PC-9 (cell line): ENCODE measurements at regions not wholly inside any gene's neighbourhood (a gene's known extent, or its start where the extent isn't known, plus 50 kb on each side); places are given as distances from the start of the nearest gene placed in this dataset.

Source experiments
- BruUV-seq: library from RNA; stranded (reverse); fragments of 400-500 nt; replicated peaks from 2 replicates; lab custom pipeline; 2021; lab: Mats Ljungman, UMichigan
- CTCF ChIA-PET: fragments of 300-600 bp; sonication (Branson Sonifier 250); formaldehyde crosslinking; loops from one replicate; lab custom pipeline; 2022; ENCODE audit warnings: antibody characterized with exemption; lab: Charles Lee
- POLR2A ChIA-PET: fragments of 300-600 bp; sonication (Branson Sonifier 250); formaldehyde crosslinking; loops from one replicate; lab custom pipeline; 2022; ENCODE audit warnings: antibody characterized with exemption; ENCODE audit not compliant: unreplicated experiment; lab: Charles Lee
- DNase-seq, 2 experiments: peaks; one replicate each; pipeline versions ENCODE4 v3.0.0 to v3.0.0-alpha.2; 2015 to 2022; ENCODE audit warnings: mixed read lengths in 1 of 2
- H2AFZ ChIP-seq: fragments of 200-600 bp; sonication (generic); 2 replicates; pipeline ENCODE4 v1.8.1; 2017; ENCODE audit warnings: antibody characterized with exemption
- H3F3A ChIP-seq: fragments of 200-600 bp; sonication (generic); 2 replicates; pipeline ENCODE4 v1.8.1; 2017; ENCODE audit warnings: antibody characterized with exemption, mild to moderate bottlenecking, low read depth; ENCODE audit not compliant: insufficient read depth
- H3K27ac ChIP-seq: fragments of 200-600 bp; sonication (generic); 2 replicates; pipeline ENCODE4 v1.6.1; 2016; ENCODE audit warnings: mixed run types
- H3K27me3 ChIP-seq: fragments of 200-600 bp; sonication (generic); 2 replicates; pipeline ENCODE4 v1.6.1; 2016; ENCODE audit warnings: low read depth, mixed run types; ENCODE audit not compliant: insufficient read depth
- H3K36me3 ChIP-seq: fragments of 200-600 bp; sonication (generic); 2 replicates; pipeline ENCODE4 v1.6.1; 2016; ENCODE audit warnings: low read depth, mixed run types
- H3K4me1 ChIP-seq: fragments of 200-600 bp; sonication (generic); replicated peaks from 2 replicates; pipeline ENCODE4 v1.6.1; 2016; ENCODE audit warnings: mixed run types; ENCODE audit not compliant: insufficient read depth
- H3K4me2 ChIP-seq: fragments of 200-600 bp; sonication (generic); 2 replicates; pipeline ENCODE4 v1.6.1; 2017; ENCODE audit warnings: mixed run types
- H3K4me3 ChIP-seq: fragments of 200-600 bp; sonication (generic); 2 replicates; pipeline ENCODE4 v1.6.1; 2016; ENCODE audit warnings: mixed run types
- H3K79me2 ChIP-seq: fragments of 200-600 bp; sonication (generic); 2 replicates; pipeline ENCODE4 v1.6.1; 2017; ENCODE audit warnings: low read depth, mixed run types
- H3K9me2 ChIP-seq: fragments of 200-600 bp; sonication (generic); 2 replicates; pipeline ENCODE4 v1.8.1; 2017; ENCODE audit warnings: mild to moderate bottlenecking; ENCODE audit not compliant: insufficient read depth
- H3K9me3 ChIP-seq: fragments of 200-600 bp; sonication (generic); 2 replicates; pipeline ENCODE4 v1.8.1; 2016; ENCODE audit warnings: low read depth; ENCODE audit not compliant: insufficient read depth
- H4K20me1 ChIP-seq: fragments of 200-600 bp; sonication (generic); 2 replicates; pipeline ENCODE4 v1.8.1; 2017; ENCODE audit not compliant: insufficient read depth
- EZH2 ChIP-seq: fragments of 200-600 bp; sonication (generic); IDR thresholded peaks from 2 replicates; pipeline ENCODE4 v1.8.0; 2017; ENCODE audit warnings: antibody characterized with exemption, low read depth
- intact Hi-C: fragments of 100-400 bp; cut with micrococcal nuclease; formaldehyde crosslinking; loops from one replicate; pipeline ENCODE4 v1.10.0; 2022; ENCODE audit not compliant: unreplicated experiment
- TF ChIP-seq, protein P1 (sequence below): fragments of 200-600 bp; sonication (generic); conservative IDR thresholded peaks from 2 replicates; pipeline ENCODE4 v1.6.1; 2017; ENCODE audit warnings: mixed run types, antibody characterized with exemption, mild to moderate bottlenecking, moderate library complexity

DNA sequence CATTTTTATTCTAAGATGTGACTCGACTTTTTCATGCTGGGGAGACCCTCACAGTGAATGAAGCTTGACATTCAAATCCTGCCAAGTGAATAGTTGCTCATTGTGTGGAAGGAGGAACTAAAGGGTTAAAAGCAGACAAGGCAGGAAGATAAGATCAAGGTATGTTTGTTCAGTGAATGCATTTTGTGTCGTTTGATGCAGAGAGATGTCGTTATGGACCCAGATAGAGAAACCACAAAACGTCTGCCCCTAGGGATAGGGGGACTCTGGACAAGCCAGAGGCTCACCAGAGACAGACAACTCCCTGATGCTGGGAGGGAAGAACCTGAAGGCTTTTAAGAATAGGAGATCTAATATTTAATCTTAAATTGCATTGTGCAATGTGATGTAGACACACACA, 72.5 kb upstream of the MYL2 start:
- no peaks in the 10 kb centered on the region for H3K9me2 ChIP-seq
- intact Hi-C loops, result no loop called here
- peaks cover 65% of the 10 kb centered on the region for H3K27me3 ChIP-seq
- ChIA-PET POLR2A (no interaction called here), CTCF (no interaction called here)
- DNase-seq, result no peak
- H2AFZ ChIP-seq, result no peak overlapping the region
- H3F3A ChIP-seq, result no peaks in the 10 kb centered on the region
- no peaks in the 10 kb centered on the region for H3K4me1 ChIP-seq
- H3K36me3 ChIP-seq, result no peaks in the 10 kb centered on the region
- no peaks in the 10 kb centered on the region for H3K9me3 ChIP-seq
- H3K79me2 ChIP-seq, result no peaks in the 10 kb centered on the region
- no peak for TF ChIP-seq EZH2
- TF ChIP-seq, protein P1, sequence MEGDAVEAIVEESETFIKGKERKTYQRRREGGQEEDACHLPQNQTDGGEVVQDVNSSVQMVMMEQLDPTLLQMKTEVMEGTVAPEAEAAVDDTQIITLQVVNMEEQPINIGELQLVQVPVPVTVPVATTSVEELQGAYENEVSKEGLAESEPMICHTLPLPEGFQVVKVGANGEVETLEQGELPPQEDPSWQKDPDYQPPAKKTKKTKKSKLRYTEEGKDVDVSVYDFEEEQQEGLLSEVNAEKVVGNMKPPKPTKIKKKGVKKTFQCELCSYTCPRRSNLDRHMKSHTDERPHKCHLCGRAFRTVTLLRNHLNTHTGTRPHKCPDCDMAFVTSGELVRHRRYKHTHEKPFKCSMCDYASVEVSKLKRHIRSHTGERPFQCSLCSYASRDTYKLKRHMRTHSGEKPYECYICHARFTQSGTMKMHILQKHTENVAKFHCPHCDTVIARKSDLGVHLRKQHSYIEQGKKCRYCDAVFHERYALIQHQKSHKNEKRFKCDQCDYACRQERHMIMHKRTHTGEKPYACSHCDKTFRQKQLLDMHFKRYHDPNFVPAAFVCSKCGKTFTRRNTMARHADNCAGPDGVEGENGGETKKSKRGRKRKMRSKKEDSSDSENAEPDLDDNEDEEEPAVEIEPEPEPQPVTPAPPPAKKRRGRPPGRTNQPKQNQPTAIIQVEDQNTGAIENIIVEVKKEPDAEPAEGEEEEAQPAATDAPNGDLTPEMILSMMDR, result no peak
- BruUV-seq, result no TSS peak
- no peak overlapping the region for H3K4me3 ChIP-seq
- no peak overlapping the region for H3K4me2 ChIP-seq
- no peaks in the 10 kb centered on the region for H4K20me1 ChIP-seq
- H3K27ac ChIP-seq, result no peak overlapping the region

GRCh38 chr12:110983811-110984210, 63.4 kb upstream of the MYL2 start:
- no peaks in the 10 kb centered on the region for H3K9me3 ChIP-seq
- BruUV-seq, result no TSS peak
- H3K4me3 ChIP-seq, result no peak overlapping the region
- H3K36me3 ChIP-seq, result no peaks in the 10 kb centered on the region
- POLR2A ChIA-PET, result no interaction called here
- peaks cover 91% of the 10 kb centered on the region for H3K27me3 ChIP-seq
- TF ChIP-seq, protein P1, result no peak
- TF ChIP-seq EZH2, result no peak
- no peaks in the 10 kb centered on the region for H3K79me2 ChIP-seq
- intact Hi-C loops, result no loop called here
- no peak overlapping the region for H3K4me2 ChIP-seq
- CTCF ChIA-PET, result no interaction called here
- H3K4me1 ChIP-seq, result no peaks in the 10 kb centered on the region
- no peaks in the 10 kb centered on the region for H3K9me2 ChIP-seq
- no peaks in the 10 kb centered on the region for H4K20me1 ChIP-seq
- H3K27ac ChIP-seq, result no peak overlapping the region
- no peak overlapping the region for H2AFZ ChIP-seq
- no peak for DNase-seq
- H3F3A ChIP-seq, result no peaks in the 10 kb centered on the region

- no peak for DNase-seq
- H3K4me2 ChIP-seq, result no peak overlapping the region
- POLR2A ChIA-PET, result no interaction called here
- H3K27ac ChIP-seq, result no peak overlapping the region
- CTCF ChIA-PET, result no interaction called here
- intact Hi-C loops, result no loop called here
- H3K79me2 ChIP-seq, result no peaks in the 10 kb centered on the region
- no peaks in the 10 kb centered on the region for H3F3A ChIP-seq
- TF ChIP-seq, protein P1, result no peak
- no peak for TF ChIP-seq EZH2
- peaks cover 58% of the 10 kb centered on the region for H3K27me3 ChIP-seq
- no peaks in the 10 kb centered on the region for H3K9me2 ChIP-seq
- H3K9me3 ChIP-seq, result no peaks in the 10 kb centered on the region
- H3K36me3 ChIP-seq, result no peaks in the 10 kb centered on the region
- no peaks in the 10 kb centered on the region for H4K20me1 ChIP-seq
- H3K4me1 ChIP-seq, result no peaks in the 10 kb centered on the region
- no peak overlapping the region for H2AFZ ChIP-seq
- BruUV-seq, result no TSS peak
- no peak overlapping the region for H3K4me3 ChIP-seq
These were observed 52.5 kb upstream of the MYL2 start for GRCh38 chr12:110972866-110973265.
